NCI-H2196 (cell line): ENCODE measurements at regions not wholly inside any gene's neighbourhood (a gene's known extent, or its start where the extent isn't known, plus 50 kb on each side); places are given as distances from the start of the nearest gene placed in this dataset.
A peak's percentile ranks its signal among the peaks of the same experiment; 100 is the strongest.
"Not testable (repeated sequence)": the region's sequence is repeated elsewhere in the genome, so short reads cannot be mapped to it uniquely, and the experiment has no call there.

Source experiments
- DNase-seq: peaks from one replicate; lab custom pipeline; 2025; ENCODE audit not compliant: unreplicated experiment; lab: John Stamatoyannopoulos, UW

GRCh38 chr1:90864681-90865080 is 147.6 kb upstream of the BARHL2 start:
- DNase-seq = no peak

- no peak for DNase-seq
Measured at GRCh38 chr1:90862782-90863181, 145.7 kb upstream of the BARHL2 start.

- DNase-seq = not testable (repeated sequence)
Measured at GRCh38 chr1:90861421-90861820, 144.3 kb upstream of the BARHL2 start.

- no peak for DNase-seq
Measured at GRCh38 chr1:90856463-90857007, 139.4 kb upstream of the BARHL2 start.

- DNase-seq = no peak
Measured at GRCh38 chr1:90854397-90854924, 137.4 kb upstream of the BARHL2 start.

- DNase-seq = no peak
Measured at GRCh38 chr1:90851711-90852050, 134.6 kb upstream of the BARHL2 start.

GRCh38 chr1:90850898-90851710 is 134.0 kb upstream of the BARHL2 start:
- peak; percentile 86 for DNase-seq

- peak; percentile 18 for DNase-seq
Measured at GRCh38 chr1:90850181-90850897, 133.2 kb upstream of the BARHL2 start.

GRCh38 chr1:90841473-90841872 is 124.4 kb upstream of the BARHL2 start:
- DNase-seq = no peak

GRCh38 chr1:90840352-90840751 is 123.2 kb upstream of the BARHL2 start:
- no peak for DNase-seq

- DNase-seq = no peak
Measured at GRCh38 chr1:90839323-90839722, 122.2 kb upstream of the BARHL2 start.

GRCh38 chr1:90838720-90839119 is 121.6 kb upstream of the BARHL2 start:
- no peak for DNase-seq

- no peak for DNase-seq
Measured at GRCh38 chr1:90837420-90837819, 120.3 kb upstream of the BARHL2 start.

- no peak for DNase-seq
Measured at GRCh38 chr1:90836345-90836679, 119.2 kb upstream of the BARHL2 start.

- DNase-seq = no peak
Measured at GRCh38 chr1:90835661-90836344, 118.7 kb upstream of the BARHL2 start.

- DNase-seq = no peak
Measured at GRCh38 chr1:90834886-90835660, 118.0 kb upstream of the BARHL2 start.

GRCh38 chr1:90834354-90834885 is 117.3 kb upstream of the BARHL2 start:
- no peak for DNase-seq

GRCh38 chr1:90833466-90834110 is 116.5 kb upstream of the BARHL2 start:
- DNase-seq = no peak

- DNase-seq = no peak
Measured at GRCh38 chr1:90831910-90832309, 114.8 kb upstream of the BARHL2 start.

- no peak for DNase-seq
Measured at GRCh38 chr1:90826834-90827233, 109.7 kb upstream of the BARHL2 start.
